GM12878 (cell line): ENCODE measurements at regions not wholly inside any gene's neighbourhood (a gene's known extent, or its start where the extent isn't known, plus 50 kb on each side); places are given as distances from the start of the nearest gene placed in this dataset.

Experiments
- ATAC-seq: fragments of 200-7000 bp; cut with Tn5 transposase; 3 replicates; pipeline ENCODE4 v1.9.1; 2020; ENCODE audit warnings: mild to moderate bottlenecking, moderate library complexity
- BruUV-seq: library from RNA; stranded (reverse); fragments of 400-500 nt; replicated peaks from 2 replicates; lab custom pipeline; 2021; lab: Mats Ljungman, UMichigan
- CTCF ChIA-PET: fragments of 300-600 bp; sonication (Branson Sonifier 250); formaldehyde crosslinking; extraction: SDS; loops from one replicate; lab custom pipeline; 2021; ENCODE audit warnings: inconsistent platforms; lab: Yijun Ruan, JAX
- POLR2A ChIA-PET: fragments of 350-600 bp; formaldehyde crosslinking; extraction: SDS; loops from one replicate; lab custom pipeline; 2021; ENCODE audit warnings: inconsistent platforms; lab: Charles Lee
- RAD21 ChIA-PET: fragments of 300-600 bp; sonication (Branson Sonifier 250); formaldehyde crosslinking; loops from one replicate; lab custom pipeline; 2023; ENCODE audit warnings: antibody characterized with exemption; ENCODE audit not compliant: unreplicated experiment; lab: Charles Lee
- SMC1A ChIA-PET: fragments of 300-600 bp; sonication (Branson Sonifier 250); formaldehyde crosslinking; loops from one replicate; lab custom pipeline; 2023; ENCODE audit not compliant: unreplicated experiment, uncharacterized antibody; lab: Charles Lee
- DNase-seq: peaks from one replicate; pipeline ENCODE4 v3.0.0-alpha.2; 2011; ENCODE audit warnings: low read depth, low spot score
- FAIRE-seq: peaks from 3 replicates; lab custom pipeline; 2011; peaks lifted over from hg19 to GRCh38; lab: Jason Lieb, UNC
- H2AFZ ChIP-seq: 2 replicates; pipeline ENCODE4 v1.6.0; 2011; ENCODE audit warnings: low read depth, low read length, control low read depth; ENCODE audit not compliant: control insufficient read depth
- H3K27ac ChIP-seq: 2 replicates; pipeline ENCODE4 v1.5.1; 2011; ENCODE audit warnings: control low read depth; ENCODE audit not compliant: control insufficient read depth, insufficient read depth
- H3K27me3 ChIP-seq, 2 experiments: replicated peaks in 1 of 2; 2 replicates each; pipeline versions ENCODE4 v1.6.0 to v1.6.1; 2011; ENCODE audit warnings: low read length in 1 of 2; ENCODE audit not compliant: control insufficient read depth in 2 of 2, insufficient read depth in 2 of 2
- H3K36me3 ChIP-seq, 2 experiments: 2 replicates each; pipeline ENCODE4 v1.5.1; 2011; ENCODE audit warnings: low read length in 1 of 2; ENCODE audit not compliant: control insufficient read depth in 2 of 2, insufficient read depth in 2 of 2
- H3K4me1 ChIP-seq: 2 replicates; pipeline ENCODE4 v1.6.1; 2011; ENCODE audit warnings: mild to moderate bottlenecking, low read length, moderate library complexity, mixed read lengths; ENCODE audit not compliant: control insufficient read depth, insufficient read depth
- H3K4me2 ChIP-seq: 2 replicates; pipeline ENCODE4 v1.6.0; 2011; ENCODE audit warnings: control low read depth; ENCODE audit not compliant: control insufficient read depth, insufficient read depth
- H3K4me3 ChIP-seq: fragments of 200-600 bp; sonication (generic); 2 replicates; pipeline ENCODE4 v1.5.1; 2016
- H3K79me2 ChIP-seq: 2 replicates; pipeline ENCODE4 v1.6.0; 2011; ENCODE audit warnings: low read length; ENCODE audit not compliant: control insufficient read depth, insufficient read depth
- H3K9ac ChIP-seq: 2 replicates; pipeline ENCODE4 v1.8.0; 2011; ENCODE audit warnings: low read length, control low read depth, mixed read lengths; ENCODE audit not compliant: control insufficient read depth, insufficient read depth
- H3K9me3 ChIP-seq: replicated peaks from 3 replicates; pipeline ENCODE4 v1.5.1; 2011; ENCODE audit warnings: mild to moderate bottlenecking, low read length; ENCODE audit not compliant: control insufficient read depth, insufficient read depth
- H4K20me1 ChIP-seq: 2 replicates; pipeline ENCODE4 v1.6.0; 2011; ENCODE audit not compliant: control insufficient read depth, insufficient read depth
- CHD2 ChIP-seq: IDR thresholded peaks from 2 replicates; pipeline ENCODE4 v1.6.1; 2011; ENCODE audit warnings: low read depth, low read length, improper control_type of control experiment, borderline replicate concordance
- CREB1 ChIP-seq: IDR thresholded peaks from 2 replicates; pipeline ENCODE4 v1.6.1; 2012; ENCODE audit warnings: low read depth, mild to moderate bottlenecking, inconsistent platforms
- DPF2 ChIP-seq: fragments of 450-650 bp; IDR thresholded peaks from 2 replicates; pipeline ENCODE4 v1.6.1; 2017; ENCODE audit warnings: mild to moderate bottlenecking
- E2F4 ChIP-seq: IDR thresholded peaks from 2 replicates; pipeline ENCODE4 v1.6.1; 2012; ENCODE audit warnings: low read depth, low read length, improper control_type of control experiment
- EGR1 ChIP-seq, 2 experiments: IDR thresholded peaks; 1 replicate in 1 of 2; 2 replicates in 1 of 2; pipeline ENCODE4 v1.6.1; 2011 to 2012; ENCODE audit warnings: low read depth in 2 of 2, low read length in 2 of 2, borderline replicate concordance in 1 of 2, mild to moderate bottlenecking in 1 of 2, moderate library complexity in 1 of 2
- FOXK2 ChIP-seq: fragments of 450-650 bp; IDR thresholded peaks from 2 replicates; pipeline ENCODE4 v1.6.1; 2017; ENCODE audit warnings: mild to moderate bottlenecking, moderate library complexity
- HCFC1 ChIP-seq: fragments of 150-350 bp; IDR thresholded peaks from 2 replicates; pipeline ENCODE4 v1.6.1; 2014; ENCODE audit warnings: low read length
- HDAC6 ChIP-seq: fragments of 200-600 bp; sonication (generic); IDR thresholded peaks from one replicate; pipeline ENCODE4 v1.8.0; 2017; ENCODE audit warnings: antibody characterized with exemption; ENCODE audit not compliant: unreplicated experiment
- KDM1A ChIP-seq: fragments of 200-600 bp; sonication (generic); IDR thresholded peaks from 2 replicates; pipeline ENCODE4 v1.6.1; 2016; ENCODE audit warnings: borderline replicate concordance
- MTA3 ChIP-seq: IDR thresholded peaks from 2 replicates; pipeline ENCODE4 v1.6.1; 2012; ENCODE audit warnings: low read length, inconsistent platforms, borderline replicate concordance
- NBN ChIP-seq: fragments of 450-650 bp; IDR thresholded peaks from 2 replicates; pipeline ENCODE4 v1.6.1; 2016
- NFYB ChIP-seq: IDR thresholded peaks from 2 replicates; pipeline ENCODE4 v1.6.1; 2011; ENCODE audit warnings: low read depth, mild to moderate bottlenecking, low read length, improper control_type of control experiment, moderate library complexity; ENCODE audit not compliant: insufficient read depth
- NR2C1 ChIP-seq: fragments of 450-650 bp; IDR thresholded peaks from 2 replicates; pipeline ENCODE4 v1.6.1; 2017; ENCODE audit warnings: antibody characterized with exemption, mild to moderate bottlenecking, moderate library complexity
- PKNOX1 ChIP-seq: fragments of 450-650 bp; IDR thresholded peaks from 2 replicates; pipeline ENCODE4 v1.6.1; 2016; ENCODE audit warnings: mild to moderate bottlenecking
- SMAD5 ChIP-seq: IDR thresholded peaks from 2 replicates; pipeline ENCODE4 v1.6.1; 2016; ENCODE audit warnings: antibody characterized with exemption, low read depth
- SUPT20H ChIP-seq: IDR thresholded peaks from 2 replicates; pipeline ENCODE4 v1.6.1; 2011; ENCODE audit warnings: low read depth, mild to moderate bottlenecking, low read length, moderate library complexity, borderline replicate concordance; ENCODE audit not compliant: control insufficient read depth
- ZNF24 ChIP-seq: fragments of 450-650 bp; IDR thresholded peaks from 2 replicates; pipeline ENCODE4 v1.6.1; 2017; ENCODE audit warnings: antibody characterized with exemption, mild to moderate bottlenecking
- ZNF622 ChIP-seq: fragments of 450-650 bp; IDR thresholded peaks from 2 replicates; pipeline ENCODE4 v1.6.1; 2017; ENCODE audit warnings: mild to moderate bottlenecking, inconsistent platforms
- WGBS: methylation state at CpG from one replicate; pipeline ENCODE4 v1.1.6; 2016; ENCODE audit warnings: low lambda C conversion rate; ENCODE audit not compliant: insufficient replicate concordance, insufficient coverage; ENCODE audit errors: missing lambda C conversion rate; 5-methylcytosine and 5-hydroxymethylcytosine counted together
- in situ Hi-C: fragments of 300-500 bp; cut with MboI; formaldehyde crosslinking; loops from 9 replicates; pipeline ENCODE4 v1.14.3; 2018; ENCODE audit warnings: mixed read lengths
- intact Hi-C: fragments of 100-400 bp; cut with micrococcal nuclease; formaldehyde crosslinking; loops from one replicate; pipeline ENCODE4 v1.14.2; 2022; ENCODE audit not compliant: unreplicated experiment

- Histone ChIP-seq H3K36me3 (no peaks in the 10 kb centered on the region), H3K4me3 (no peak overlapping the region), H3K79me2 (no peaks in the 10 kb centered on the region), H3K4me1 (no peaks in the 10 kb centered on the region), H4K20me1 (no peaks in the 10 kb centered on the region), H2AFZ (no peak overlapping the region), H3K9me3 (no peaks in the 10 kb centered on the region), H3K27me3 (no peaks in the 10 kb centered on the region), H3K4me2 (no peak overlapping the region), H3K9ac (no peak overlapping the region), H3K27ac (no peak overlapping the region)
- CTCF ChIA-PET, result no interaction called here
- ATAC-seq (no peak), FAIRE-seq (no peak), DNase-seq (no peak)
- 33% methylated on average over 3 of the region's 3 CpGs for WGBS
- TF ChIP-seq NBN, result no peak
- no peak for TF ChIP-seq NR2C1
- TF ChIP-seq CREB1, result no peak
- no peak for TF ChIP-seq NFYB
- no peak for TF ChIP-seq DPF2
- TF ChIP-seq HDAC6, result no peak
- no peak for TF ChIP-seq ZNF622
- no peak for TF ChIP-seq KDM1A
- TF ChIP-seq CHD2, result no peak
- SMC1A ChIA-PET, result interaction anchor here (0.5 to 1.0 kb wide), 2 partner anchors 8 to 331 kb away, joined by 3 read pairs; no protein-coding TSS in a partner anchor
- POLR2A ChIA-PET, result no interaction called here
- in situ Hi-C loops (no loop called here), intact Hi-C loops (no loop called here)
- BruUV-seq, result no TSS peak
- RAD21 ChIA-PET, result no interaction called here
Measured at GRCh38 chr6:140090871-140091270, 716.4 kb upstream of the CITED2 start.

GRCh38 chr6:140083375-140083774 is 708.9 kb upstream of the CITED2 start:
- H3K36me3 ChIP-seq, result no peaks in the 10 kb centered on the region
- BruUV-seq, result no TSS peak
- SMC1A ChIA-PET, result no interaction called here
- intact Hi-C loops, result no loop called here
- H3K4me3 ChIP-seq, result no peak overlapping the region
- RAD21 ChIA-PET, result no interaction called here
- no peaks in the 10 kb centered on the region for H4K20me1 ChIP-seq
- POLR2A ChIA-PET, result no interaction called here
- H3K27me3 ChIP-seq, result no peaks in the 10 kb centered on the region
- no peaks in the 10 kb centered on the region for H3K79me2 ChIP-seq
- ATAC-seq (no peak), FAIRE-seq (no peak), DNase-seq (no peak)
- H3K9ac ChIP-seq, result no peak overlapping the region
- no peak for TF ChIP-seq PKNOX1
- TF ChIP-seq FOXK2, result no peak
- TF ChIP-seq HCFC1, result no peak
- TF ChIP-seq E2F4, result no peak
- no peak for TF ChIP-seq ZNF24
- no peak for TF ChIP-seq CREB1
- no peak for TF ChIP-seq SMAD5
- no peak for TF ChIP-seq SUPT20H
- no peak for TF ChIP-seq MTA3
- TF ChIP-seq EGR1 (IDR thresholded peaks at IDR 0.05; ENCODE audit: borderline replicate concordance in 1 of 2, low read depth in 2 of 2, low read length in 2 of 2), result no peak
- no peak overlapping the region for H3K4me2 ChIP-seq
- no peak overlapping the region for H2AFZ ChIP-seq
- in situ Hi-C loops, result no loop called here
- no peaks in the 10 kb centered on the region for H3K4me1 ChIP-seq
- WGBS, result 66% methylated on average over 3 of the region's 3 CpGs
- no peak overlapping the region for H3K27ac ChIP-seq
- no peaks in the 10 kb centered on the region for H3K9me3 ChIP-seq
- CTCF ChIA-PET, result interaction anchor here (0.6 kb wide), 1 partner anchor 38 kb away, joined by 3 read pairs; no protein-coding TSS in a partner anchor
